ENCODE measurements at regions not wholly inside any gene's neighbourhood (a gene's known extent, or its start where the extent isn't known, plus 50 kb on each side); places are given as distances from the start of the nearest gene placed in this dataset.

GRCh38 chr11:95308512-95309035 is 77.6 kb upstream of the SESN3 start:
- TF ChIP-seq CTCF (IDR thresholded peaks at IDR 0.05) (no peak), POLR2AphosphoS5 (IDR thresholded peaks at IDR 0.05; ENCODE audit: insufficient read depth in 1 of 2, low read depth in 1 of 2) (no peak)
